ENCODE measurements at regions not wholly inside any gene's neighbourhood (a gene's known extent, or its start where the extent isn't known, plus 50 kb on each side); places are given as distances from the start of the nearest gene placed in this dataset.

DNA sequence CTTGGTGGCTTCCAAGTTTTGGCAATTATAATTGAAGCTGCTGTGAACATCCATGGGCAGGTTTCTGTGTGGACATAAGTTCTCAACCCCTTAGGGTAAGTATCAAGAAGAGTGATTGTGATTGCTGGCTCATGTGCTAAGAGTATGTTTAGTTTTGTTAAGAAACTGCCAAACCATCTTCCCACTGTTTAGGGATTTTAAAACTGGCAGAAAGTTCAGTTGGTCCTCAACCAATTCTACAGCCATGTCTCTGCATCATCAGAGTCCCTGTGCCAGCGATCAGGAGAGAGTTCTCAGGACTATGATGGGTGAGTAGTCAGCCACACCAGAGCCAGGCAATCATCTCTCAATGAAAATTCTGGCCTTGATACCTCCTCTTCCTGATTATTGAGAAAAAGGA lies 193.8 kb downstream of the ZC3H11B start:
- TF ChIP-seq, protein P1, sequence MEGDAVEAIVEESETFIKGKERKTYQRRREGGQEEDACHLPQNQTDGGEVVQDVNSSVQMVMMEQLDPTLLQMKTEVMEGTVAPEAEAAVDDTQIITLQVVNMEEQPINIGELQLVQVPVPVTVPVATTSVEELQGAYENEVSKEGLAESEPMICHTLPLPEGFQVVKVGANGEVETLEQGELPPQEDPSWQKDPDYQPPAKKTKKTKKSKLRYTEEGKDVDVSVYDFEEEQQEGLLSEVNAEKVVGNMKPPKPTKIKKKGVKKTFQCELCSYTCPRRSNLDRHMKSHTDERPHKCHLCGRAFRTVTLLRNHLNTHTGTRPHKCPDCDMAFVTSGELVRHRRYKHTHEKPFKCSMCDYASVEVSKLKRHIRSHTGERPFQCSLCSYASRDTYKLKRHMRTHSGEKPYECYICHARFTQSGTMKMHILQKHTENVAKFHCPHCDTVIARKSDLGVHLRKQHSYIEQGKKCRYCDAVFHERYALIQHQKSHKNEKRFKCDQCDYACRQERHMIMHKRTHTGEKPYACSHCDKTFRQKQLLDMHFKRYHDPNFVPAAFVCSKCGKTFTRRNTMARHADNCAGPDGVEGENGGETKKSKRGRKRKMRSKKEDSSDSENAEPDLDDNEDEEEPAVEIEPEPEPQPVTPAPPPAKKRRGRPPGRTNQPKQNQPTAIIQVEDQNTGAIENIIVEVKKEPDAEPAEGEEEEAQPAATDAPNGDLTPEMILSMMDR (IDR thresholded peaks at IDR 0.05 in 4 of 5, conservative IDR thresholded peaks at IDR 0.05 in 1 of 5), result no peak
- TF ChIP-seq POLR2A (IDR thresholded peaks at IDR 0.05), result no peak
